HG03097 (cell line): ENCODE measurements at regions not wholly inside any gene's neighbourhood (a gene's known extent, or its start where the extent isn't known, plus 50 kb on each side); places are given as distances from the start of the nearest gene placed in this dataset.

Experiments
- ATAC-seq: cut with Tn5 transposase; IDR thresholded peaks from one replicate; pipeline ENCODE4 v1.9.1; 2021; ENCODE audit not compliant: unreplicated experiment, low FRiP score

GRCh38 chr4:100086766-100087431 is 103.4 kb downstream of the DDIT4L start:
- no peak for ATAC-seq

- no peak for ATAC-seq
Measured at GRCh38 chr4:100084892-100085291, 105.4 kb downstream of the DDIT4L start.

GRCh38 chr4:100083289-100083688 is 107.0 kb downstream of the DDIT4L start:
- no peak for ATAC-seq

- no peak for ATAC-seq
Measured at GRCh38 chr4:100082852-100083251, 107.4 kb downstream of the DDIT4L start.

GRCh38 chr4:100081491-100081890 is 108.8 kb downstream of the DDIT4L start:
- ATAC-seq, result no peak

- no peak for ATAC-seq
Measured at GRCh38 chr4:100079264-100079663, 111.0 kb downstream of the DDIT4L start.

- no peak for ATAC-seq
Measured at GRCh38 chr4:100076753-100077152, 113.5 kb downstream of the DDIT4L start.

GRCh38 chr4:100075486-100076270 is 114.6 kb downstream of the DDIT4L start:
- ATAC-seq, result no peak

- no peak for ATAC-seq
Measured at GRCh38 chr4:100075056-100075455, 115.2 kb downstream of the DDIT4L start.

GRCh38 chr4:100071506-100071905 is 118.8 kb downstream of the DDIT4L start:
- ATAC-seq, result no peak

- ATAC-seq, result no peak
Measured at GRCh38 chr4:100070868-100071267, 119.4 kb downstream of the DDIT4L start.

- no peak for ATAC-seq
Measured at GRCh38 chr4:100069207-100069606, 119.1 kb upstream of the H2AZ1 start.

GRCh38 chr4:100067255-100067654 is 117.2 kb upstream of the H2AZ1 start:
- no peak for ATAC-seq

- ATAC-seq, result no peak
Measured at GRCh38 chr4:100063355-100063754, 113.3 kb upstream of the H2AZ1 start.

GRCh38 chr4:100062921-100063320 is 112.8 kb upstream of the H2AZ1 start:
- no peak for ATAC-seq

GRCh38 chr4:100061835-100062234 is 111.8 kb upstream of the H2AZ1 start:
- no peak for ATAC-seq

GRCh38 chr4:100060765-100061416 is 110.8 kb upstream of the H2AZ1 start:
- no peak for ATAC-seq

GRCh38 chr4:100059467-100059866 is 109.4 kb upstream of the H2AZ1 start:
- ATAC-seq, result no peak

GRCh38 chr4:100056701-100057100 is 106.6 kb upstream of the H2AZ1 start:
- ATAC-seq, result no peak

- no peak for ATAC-seq
Measured at GRCh38 chr4:100054071-100054470, 104.0 kb upstream of the H2AZ1 start.

- no peak for ATAC-seq
Measured at GRCh38 chr4:100049872-100050271, 99.8 kb upstream of the H2AZ1 start.

- ATAC-seq, result no peak
Measured at GRCh38 chr4:100042711-100043110, 92.6 kb upstream of the H2AZ1 start.
